ENCODE measurements at regions not wholly inside any gene's neighbourhood (a gene's known extent, or its start where the extent isn't known, plus 50 kb on each side); places are given as distances from the start of the nearest gene placed in this dataset.

DNA sequence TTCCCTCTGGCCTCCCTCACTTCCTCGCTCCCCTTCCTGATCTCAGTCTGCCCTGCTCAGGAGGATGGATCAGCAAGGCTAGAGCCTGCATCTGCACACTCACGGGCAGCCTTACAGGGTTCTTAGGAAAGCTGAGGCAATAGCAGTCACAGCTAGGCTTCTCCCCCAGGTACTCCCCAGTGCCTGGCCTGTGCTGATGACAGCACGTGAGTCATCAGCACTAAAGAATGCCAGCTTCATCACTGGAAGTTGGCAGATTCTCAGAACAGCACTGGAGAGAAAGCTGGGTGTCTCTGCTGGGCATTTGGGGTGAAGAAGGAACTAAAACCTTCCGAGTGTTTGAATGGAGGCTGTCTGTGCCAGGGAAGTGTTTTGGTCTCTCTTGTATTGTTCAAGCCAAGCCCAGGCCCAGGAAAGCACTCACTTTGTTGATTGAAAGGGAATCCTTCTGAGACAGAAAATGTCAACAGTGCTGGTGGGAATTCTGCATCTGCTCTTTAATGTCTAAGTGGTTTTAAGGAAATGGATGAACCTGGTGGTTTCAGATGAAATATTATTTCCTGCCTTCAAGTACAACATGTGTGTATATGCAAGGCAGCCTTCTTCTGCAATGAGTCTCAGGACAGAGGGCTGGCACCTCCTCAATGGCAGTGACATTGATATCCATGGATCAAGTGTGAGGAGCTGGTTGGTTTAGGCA, 73.0 kb upstream of the SCOC start:
- no peak overlapping the region for H3K4me3 ChIP-seq (ENCODE audit: low read length)
- no peaks in the 10 kb centered on the region for H3K27me3 ChIP-seq (ENCODE audit: control insufficient read depth, insufficient read depth, low read length)
- no peak overlapping the region for H3K9ac ChIP-seq (ENCODE audit: low read length)
- H3K4me1 ChIP-seq (ENCODE audit: control insufficient read depth, insufficient read depth, low read length), result peaks cover 30% of the 10 kb centered on the region
- no peaks in the 10 kb centered on the region for H3K9me3 ChIP-seq (ENCODE audit: control insufficient read depth, low read length)
- no peaks in the 10 kb centered on the region for H3K36me3 ChIP-seq (ENCODE audit: control insufficient read depth, insufficient read depth, low read length)

DNA sequence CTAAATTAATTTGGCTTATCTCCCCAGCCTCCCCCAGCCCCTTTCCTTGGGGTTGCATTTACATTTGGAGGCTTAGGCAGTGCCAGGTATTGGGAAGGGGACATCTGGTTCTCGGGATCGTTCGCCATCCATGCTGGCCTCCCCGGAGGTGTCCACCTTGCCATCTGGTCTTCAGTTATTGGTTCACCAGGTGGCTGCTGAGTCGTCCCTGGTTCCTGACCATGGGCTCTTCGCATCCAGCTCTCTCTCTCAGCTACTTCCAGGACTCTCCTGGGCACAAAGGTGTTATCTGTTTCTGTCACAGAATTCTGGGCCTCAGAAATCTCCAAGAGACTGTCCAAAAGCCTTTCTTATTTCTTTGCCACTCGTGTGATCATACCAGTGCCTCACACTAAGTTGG, 75.4 kb upstream of the SCOC start:
- no peak overlapping the region for H3K9ac ChIP-seq (ENCODE audit: low read length)
- no peaks in the 10 kb centered on the region for H3K36me3 ChIP-seq (ENCODE audit: control insufficient read depth, insufficient read depth, low read length)
- H3K27me3 ChIP-seq (ENCODE audit: control insufficient read depth, insufficient read depth, low read length), result no peaks in the 10 kb centered on the region
- H3K9me3 ChIP-seq (ENCODE audit: control insufficient read depth, low read length), result no peaks in the 10 kb centered on the region
- no peak overlapping the region for H3K4me3 ChIP-seq (ENCODE audit: low read length)
- peaks cover 16% of the 10 kb centered on the region for H3K4me1 ChIP-seq (ENCODE audit: control insufficient read depth, insufficient read depth, low read length)

DNA sequence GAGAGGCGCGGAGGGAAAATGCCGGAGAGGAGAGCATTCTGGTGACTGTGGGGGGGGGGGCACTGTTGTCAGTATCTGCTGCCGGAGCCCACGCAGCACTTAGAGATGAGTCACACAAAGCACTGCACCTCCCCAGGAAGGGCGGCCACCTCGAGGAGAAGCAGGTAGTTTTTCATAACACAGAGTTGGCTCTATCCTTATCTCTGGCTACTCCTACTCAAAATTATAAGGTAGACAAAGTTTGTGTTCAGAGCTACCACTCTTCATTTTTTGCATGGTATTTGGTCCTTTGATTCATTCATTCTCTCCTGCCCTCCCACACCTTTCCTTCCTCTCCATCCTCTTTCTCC, 76.2 kb upstream of the SCOC start:
- H3K9me3 ChIP-seq (ENCODE audit: control insufficient read depth, low read length), result no peaks in the 10 kb centered on the region
- peaks cover 16% of the 10 kb centered on the region for H3K4me1 ChIP-seq (ENCODE audit: control insufficient read depth, insufficient read depth, low read length)
- H3K27me3 ChIP-seq (ENCODE audit: control insufficient read depth, insufficient read depth, low read length), result no peaks in the 10 kb centered on the region
- no peak overlapping the region for H3K9ac ChIP-seq (ENCODE audit: low read length)
- H3K36me3 ChIP-seq (ENCODE audit: control insufficient read depth, insufficient read depth, low read length), result no peaks in the 10 kb centered on the region
- no peak overlapping the region for H3K4me3 ChIP-seq (ENCODE audit: low read length)

DNA sequence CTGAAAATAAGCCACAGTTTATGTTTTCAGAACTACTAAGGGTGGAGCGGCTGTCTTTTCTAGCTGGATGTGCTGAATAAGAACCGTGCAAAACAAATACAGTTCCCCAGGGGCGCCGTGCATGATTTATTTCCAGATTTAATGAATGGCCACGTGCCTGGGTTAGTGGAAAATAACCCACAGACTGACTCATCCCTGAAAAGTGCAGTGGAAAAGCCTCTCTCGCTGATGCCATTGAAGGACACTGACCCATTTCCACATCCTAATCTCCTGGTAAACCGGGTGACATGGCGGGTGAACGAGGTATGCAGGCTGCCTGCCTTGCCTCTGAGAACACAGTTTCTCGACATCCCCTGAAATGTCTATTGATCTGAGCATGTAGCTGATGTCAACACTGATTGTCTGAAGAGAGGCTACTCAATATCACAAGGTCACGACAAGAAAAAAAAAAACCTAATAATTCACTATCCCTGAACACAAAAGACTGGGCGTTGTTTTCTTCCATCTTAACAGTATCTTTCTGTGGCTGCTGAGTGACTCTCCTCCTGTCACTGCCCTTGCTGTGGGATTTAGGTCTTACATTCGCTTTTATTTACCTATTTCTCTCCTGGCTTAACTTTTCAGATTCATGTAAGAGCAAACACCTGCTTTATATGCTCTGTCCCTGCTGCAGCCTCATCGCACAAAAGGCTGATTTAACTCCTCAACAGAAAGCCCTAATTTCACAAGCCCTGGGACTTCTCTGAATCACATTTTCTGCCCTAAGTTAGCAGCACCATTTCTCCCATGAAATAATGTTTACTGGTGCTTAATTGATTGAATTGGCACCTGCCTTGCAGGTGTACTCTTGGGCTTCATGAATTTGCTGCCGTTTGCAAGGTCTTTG, 76.9 kb upstream of the SCOC start:
- Histone ChIP-seq H3K9ac (ENCODE audit: low read length) (no peak overlapping the region), H3K9me3 (ENCODE audit: control insufficient read depth, low read length) (no peaks in the 10 kb centered on the region), H3K4me3 (ENCODE audit: low read length) (no peak overlapping the region), H3K27me3 (ENCODE audit: control insufficient read depth, insufficient read depth, low read length) (no peaks in the 10 kb centered on the region), H3K4me1 (ENCODE audit: control insufficient read depth, insufficient read depth, low read length) (peaks cover 16% of the 10 kb centered on the region), H3K36me3 (ENCODE audit: control insufficient read depth, insufficient read depth, low read length) (no peaks in the 10 kb centered on the region)

DNA sequence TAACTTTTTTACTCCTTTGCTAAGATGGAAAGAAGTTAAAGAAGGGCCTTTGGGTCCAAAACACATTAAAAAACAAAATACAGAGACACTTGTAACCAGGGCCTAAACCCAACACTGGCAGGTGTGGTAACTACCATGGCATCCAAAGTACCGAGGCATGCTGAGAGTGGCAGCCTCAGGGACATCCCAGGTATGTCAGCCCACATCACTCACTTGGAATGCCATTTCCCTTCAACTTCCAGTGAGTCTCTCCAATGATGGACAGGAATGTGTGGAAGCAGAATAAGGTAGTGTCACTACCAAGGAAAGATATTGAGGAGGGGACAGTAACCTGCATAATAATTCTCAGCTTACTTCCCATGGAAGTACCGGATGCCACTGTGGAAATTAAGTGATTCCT, 79.5 kb upstream of the SCOC start:
- Histone ChIP-seq H3K36me3 (ENCODE audit: control insufficient read depth, insufficient read depth, low read length) (no peaks in the 10 kb centered on the region), H3K4me3 (ENCODE audit: low read length) (no peak overlapping the region), H3K4me1 (ENCODE audit: control insufficient read depth, insufficient read depth, low read length) (peaks cover 16% of the 10 kb centered on the region), H3K9me3 (ENCODE audit: control insufficient read depth, low read length) (no peaks in the 10 kb centered on the region), H3K9ac (ENCODE audit: low read length) (no peak overlapping the region), H3K27me3 (ENCODE audit: control insufficient read depth, insufficient read depth, low read length) (no peaks in the 10 kb centered on the region)

DNA sequence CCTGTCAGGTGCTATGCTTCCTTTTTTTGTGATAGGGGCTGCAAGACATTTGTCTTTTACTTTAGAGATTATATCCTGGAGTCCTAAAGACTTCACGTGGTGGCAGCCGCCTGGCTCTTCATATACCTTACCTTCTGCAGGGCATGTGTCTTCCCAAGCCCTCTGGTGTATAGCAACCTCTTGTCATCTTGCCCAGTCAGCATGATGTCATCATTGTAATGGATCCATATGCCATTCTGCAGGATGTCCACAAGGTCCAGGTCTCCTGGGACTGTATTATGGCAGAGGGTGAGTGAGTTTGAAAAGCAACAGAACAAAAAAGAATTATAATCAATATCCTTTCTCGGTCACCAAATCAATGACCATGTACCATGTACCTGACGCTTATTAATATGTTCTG, 82.2 kb upstream of the SCOC start:
- no peaks in the 10 kb centered on the region for H3K36me3 ChIP-seq (ENCODE audit: control insufficient read depth, insufficient read depth, low read length)
- H3K4me1 ChIP-seq (ENCODE audit: control insufficient read depth, insufficient read depth, low read length), result no peaks in the 10 kb centered on the region
- no peak overlapping the region for H3K9ac ChIP-seq (ENCODE audit: low read length)
- no peaks in the 10 kb centered on the region for H3K9me3 ChIP-seq (ENCODE audit: control insufficient read depth, low read length)
- H3K4me3 ChIP-seq (ENCODE audit: low read length), result no peak overlapping the region
- H3K27me3 ChIP-seq (ENCODE audit: control insufficient read depth, insufficient read depth, low read length), result no peaks in the 10 kb centered on the region

DNA sequence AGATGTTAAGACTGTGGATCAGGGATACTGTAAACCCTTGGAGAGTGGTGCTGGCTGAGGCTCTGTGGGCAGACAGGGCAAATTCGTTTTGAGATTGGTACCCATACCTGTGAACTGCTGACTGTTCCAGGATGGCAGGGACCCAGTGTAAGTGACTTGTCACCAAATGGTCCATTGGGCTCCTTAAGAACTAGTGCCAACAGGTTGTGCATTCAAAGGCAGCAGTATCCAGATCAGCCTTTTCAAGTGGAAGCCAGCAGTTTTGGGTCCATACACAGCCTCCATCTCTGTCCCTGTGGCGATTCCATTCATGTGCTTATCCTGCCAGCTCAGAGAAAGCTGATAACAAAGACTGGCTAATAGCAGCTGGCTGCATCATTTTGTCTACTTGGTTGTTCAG, 84.0 kb upstream of the SCOC start:
- Histone ChIP-seq H3K4me3 (ENCODE audit: low read length) (no peak overlapping the region), H3K9me3 (ENCODE audit: control insufficient read depth, low read length) (no peaks in the 10 kb centered on the region), H3K9ac (ENCODE audit: low read length) (no peak overlapping the region), H3K4me1 (ENCODE audit: control insufficient read depth, insufficient read depth, low read length) (no peaks in the 10 kb centered on the region), H3K36me3 (ENCODE audit: control insufficient read depth, insufficient read depth, low read length) (no peaks in the 10 kb centered on the region), H3K27me3 (ENCODE audit: control insufficient read depth, insufficient read depth, low read length) (no peaks in the 10 kb centered on the region)

DNA sequence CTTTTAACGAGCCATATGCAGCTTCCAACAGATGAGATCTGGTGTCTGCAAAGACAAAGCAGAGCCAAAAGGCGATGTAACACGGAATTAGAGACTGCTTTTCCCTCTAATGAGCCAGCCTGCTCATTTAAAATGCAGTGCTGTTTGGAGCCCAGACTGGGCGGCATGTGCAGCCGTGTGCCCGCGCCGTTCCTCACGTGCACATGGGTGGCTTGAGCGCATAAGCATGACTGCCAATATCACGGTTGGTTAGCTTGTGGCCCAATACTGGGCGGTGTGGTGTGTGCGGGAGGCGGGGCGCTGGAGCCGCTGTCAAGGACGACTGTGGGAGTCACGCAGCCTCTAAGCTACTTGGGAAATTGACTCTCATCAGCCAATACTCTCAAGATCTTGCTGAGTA, 87.0 kb upstream of the SCOC start:
- Histone ChIP-seq H3K4me3 (ENCODE audit: low read length) (no peak overlapping the region), H3K27me3 (ENCODE audit: control insufficient read depth, insufficient read depth, low read length) (no peaks in the 10 kb centered on the region), H3K4me1 (ENCODE audit: control insufficient read depth, insufficient read depth, low read length) (no peaks in the 10 kb centered on the region), H3K9ac (ENCODE audit: low read length) (no peak overlapping the region), H3K9me3 (ENCODE audit: control insufficient read depth, low read length) (no peaks in the 10 kb centered on the region), H3K36me3 (ENCODE audit: control insufficient read depth, insufficient read depth, low read length) (no peaks in the 10 kb centered on the region)

DNA sequence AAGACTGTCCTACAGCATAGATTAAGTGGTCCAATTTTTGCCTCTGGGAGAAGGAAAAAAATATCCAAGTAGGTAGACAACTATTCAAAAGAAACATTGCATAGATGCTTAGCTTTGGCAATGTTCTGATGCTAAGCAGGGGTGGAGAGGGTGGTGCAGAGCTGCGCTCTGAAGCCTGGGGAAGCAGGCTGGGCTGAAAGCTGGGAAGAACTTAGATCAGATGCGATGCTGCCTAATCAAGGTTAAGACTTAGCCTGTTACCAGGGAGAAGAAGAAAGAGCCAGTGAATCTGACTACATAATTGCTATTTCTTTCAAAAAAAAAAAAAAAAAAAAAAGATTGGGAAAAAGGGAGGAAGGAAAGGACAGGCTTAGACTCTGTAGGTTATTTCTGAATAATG, 89.0 kb upstream of the SCOC start:
- Histone ChIP-seq H3K9me3 (ENCODE audit: control insufficient read depth, low read length) (no peaks in the 10 kb centered on the region), H3K36me3 (ENCODE audit: control insufficient read depth, insufficient read depth, low read length) (no peaks in the 10 kb centered on the region), H3K4me3 (ENCODE audit: low read length) (no peak overlapping the region), H3K27me3 (ENCODE audit: control insufficient read depth, insufficient read depth, low read length) (no peaks in the 10 kb centered on the region), H3K4me1 (ENCODE audit: control insufficient read depth, insufficient read depth, low read length) (no peaks in the 10 kb centered on the region), H3K9ac (ENCODE audit: low read length) (no peak overlapping the region)

DNA sequence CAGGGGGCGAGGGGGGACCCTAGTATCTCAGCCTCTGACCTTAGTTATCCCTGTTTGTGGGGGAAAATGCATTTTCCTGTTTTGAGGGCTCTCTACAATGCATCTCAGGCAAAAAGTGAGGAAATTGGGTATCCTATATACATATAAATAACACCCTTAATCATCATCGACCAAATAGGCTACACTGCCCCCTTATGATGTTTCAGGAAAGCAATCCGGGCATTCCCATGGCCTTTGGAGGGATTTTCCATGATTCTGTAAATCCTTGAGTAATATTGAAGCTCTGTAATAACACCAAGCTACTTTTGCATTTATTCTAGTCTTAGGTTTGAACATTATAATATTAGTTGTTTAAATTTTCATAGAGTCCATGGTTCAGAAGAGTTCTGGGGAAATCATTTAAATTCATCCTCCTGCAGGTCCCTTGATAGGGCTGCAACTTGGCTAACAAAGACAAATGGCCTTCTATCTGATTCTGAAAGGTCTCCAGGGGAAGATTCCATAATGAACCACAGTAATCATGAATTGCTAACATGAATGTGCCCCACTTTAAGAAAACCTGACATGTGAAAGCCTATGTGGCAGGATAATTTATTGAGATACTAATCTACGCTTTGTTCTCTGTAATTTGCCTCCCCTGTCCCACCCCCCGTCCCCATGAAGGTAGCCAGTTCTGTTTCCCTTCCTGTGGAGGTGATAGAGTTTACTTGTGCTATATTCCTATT, 91.5 kb upstream of the SCOC start:
- Histone ChIP-seq H3K4me1 (ENCODE audit: control insufficient read depth, insufficient read depth, low read length) (no peaks in the 10 kb centered on the region), H3K9ac (ENCODE audit: low read length) (no peak overlapping the region)

DNA sequence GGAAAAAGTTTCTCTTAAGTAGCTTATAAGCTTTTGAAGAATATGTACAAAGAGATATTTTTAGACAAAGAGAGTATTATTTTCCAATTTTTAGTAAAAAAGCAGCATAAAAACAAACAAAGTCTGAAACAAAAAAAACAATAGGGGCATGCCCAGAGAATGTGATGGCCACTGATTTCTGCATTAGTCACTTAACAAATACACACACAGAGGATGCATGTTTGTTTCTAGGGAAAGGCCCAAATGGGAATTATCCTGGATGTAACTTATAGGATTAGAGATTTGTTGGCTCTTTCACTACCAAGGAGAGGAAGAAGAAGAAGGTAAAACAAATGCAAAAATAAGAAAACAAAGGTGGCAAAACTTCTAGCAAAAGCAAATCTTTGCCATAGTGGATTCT, 95.9 kb upstream of the SCOC start:
- no peaks in the 10 kb centered on the region for H3K9me3 ChIP-seq (ENCODE audit: control insufficient read depth, low read length)
- H3K36me3 ChIP-seq (ENCODE audit: control insufficient read depth, insufficient read depth, low read length), result no peaks in the 10 kb centered on the region
- no peaks in the 10 kb centered on the region for H3K4me1 ChIP-seq (ENCODE audit: control insufficient read depth, insufficient read depth, low read length)
- no peak overlapping the region for H3K4me3 ChIP-seq (ENCODE audit: low read length)
- H3K9ac ChIP-seq (ENCODE audit: low read length), result no peak overlapping the region
- H3K27me3 ChIP-seq (ENCODE audit: control insufficient read depth, insufficient read depth, low read length), result no peaks in the 10 kb centered on the region

More for the DNA sequence above, 91.5 kb upstream of the SCOC start:
- H3K9me3 ChIP-seq (ENCODE audit: control insufficient read depth, low read length), result no peaks in the 10 kb centered on the region
- no peaks in the 10 kb centered on the region for H3K27me3 ChIP-seq (ENCODE audit: control insufficient read depth, insufficient read depth, low read length)
- no peak overlapping the region for H3K4me3 ChIP-seq (ENCODE audit: low read length)
- no peaks in the 10 kb centered on the region for H3K36me3 ChIP-seq (ENCODE audit: control insufficient read depth, insufficient read depth, low read length)

DNA sequence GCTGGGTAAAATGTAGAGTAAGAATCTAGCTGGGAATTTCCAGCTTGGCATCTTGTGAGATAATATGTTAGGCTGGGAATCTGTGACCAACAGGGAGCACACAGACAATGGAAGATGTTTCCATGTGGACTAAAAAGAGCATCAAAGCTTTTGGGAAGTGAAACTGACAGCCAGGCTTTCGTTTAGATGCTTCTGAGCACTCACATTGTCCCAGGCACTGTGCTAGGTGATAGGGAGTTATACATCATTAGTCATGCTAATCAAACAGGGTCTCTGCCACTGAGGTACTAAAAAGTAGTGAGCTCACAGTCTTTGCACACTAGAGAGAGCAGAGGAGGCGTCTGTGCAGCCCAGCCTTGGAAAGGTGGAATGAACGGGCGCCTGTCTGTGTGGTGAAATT, 101.9 kb upstream of the SCOC start:
- Histone ChIP-seq H3K4me3 (ENCODE audit: low read length) (no peak overlapping the region), H3K4me1 (ENCODE audit: control insufficient read depth, insufficient read depth, low read length) (no peaks in the 10 kb centered on the region), H3K9ac (ENCODE audit: low read length) (no peak overlapping the region), H3K36me3 (ENCODE audit: control insufficient read depth, insufficient read depth, low read length) (no peaks in the 10 kb centered on the region), H3K27me3 (ENCODE audit: control insufficient read depth, insufficient read depth, low read length) (no peaks in the 10 kb centered on the region), H3K9me3 (ENCODE audit: control insufficient read depth, low read length) (no peaks in the 10 kb centered on the region)
